ENCODE measurements at regions not wholly inside any gene's neighbourhood (a gene's known extent, or its start where the extent isn't known, plus 50 kb on each side); places are given as distances from the start of the nearest gene placed in this dataset.

- TF ChIP-seq CTCF (IDR thresholded peaks at IDR 0.05; ENCODE audit: borderline replicate concordance, extremely low read depth, low read length, poor library complexity, severe bottlenecking) = no peak
- no peak for TF ChIP-seq EZH2 (IDR thresholded peaks at IDR 0.05; ENCODE audit: borderline replicate concordance, low read depth, low read length, severe bottlenecking)
These were observed 148.1 kb downstream of the PPARGC1A start for GRCh38 chr4:23741681-23742191.

All from DND-41 (cell line).